ENCODE measurements at regions not wholly inside any gene's neighbourhood (a gene's known extent, or its start where the extent isn't known, plus 50 kb on each side); places are given as distances from the start of the nearest gene placed in this dataset.

DNA sequence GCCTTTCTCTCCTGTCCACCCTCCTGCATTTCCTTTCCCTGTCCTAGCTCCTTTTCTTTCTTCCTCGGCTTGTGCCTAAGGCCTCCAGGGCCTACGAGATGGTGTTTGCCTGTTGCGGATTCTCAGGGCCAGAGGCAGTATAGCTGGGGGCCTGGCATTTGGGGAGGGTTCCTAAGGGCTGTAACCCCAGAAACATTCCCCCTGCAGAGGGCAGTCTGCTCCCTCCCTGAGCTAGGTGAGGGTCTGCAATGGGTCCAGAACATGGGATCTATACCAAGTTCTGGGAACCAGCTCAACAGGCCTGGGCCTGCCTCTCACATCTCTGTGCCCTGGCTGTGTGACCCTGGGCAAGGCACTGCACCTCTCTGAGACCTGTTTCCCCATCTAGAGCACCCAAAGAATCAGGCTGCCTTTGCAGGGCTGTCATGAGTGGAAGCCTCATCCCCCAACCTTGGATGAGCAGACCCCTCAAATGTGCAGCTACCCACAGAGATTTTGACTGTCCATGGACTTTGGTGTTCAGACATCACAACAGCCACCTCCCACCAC lies 97.5 kb downstream of the GLI2 start:
- TF ChIP-seq, protein P1, sequence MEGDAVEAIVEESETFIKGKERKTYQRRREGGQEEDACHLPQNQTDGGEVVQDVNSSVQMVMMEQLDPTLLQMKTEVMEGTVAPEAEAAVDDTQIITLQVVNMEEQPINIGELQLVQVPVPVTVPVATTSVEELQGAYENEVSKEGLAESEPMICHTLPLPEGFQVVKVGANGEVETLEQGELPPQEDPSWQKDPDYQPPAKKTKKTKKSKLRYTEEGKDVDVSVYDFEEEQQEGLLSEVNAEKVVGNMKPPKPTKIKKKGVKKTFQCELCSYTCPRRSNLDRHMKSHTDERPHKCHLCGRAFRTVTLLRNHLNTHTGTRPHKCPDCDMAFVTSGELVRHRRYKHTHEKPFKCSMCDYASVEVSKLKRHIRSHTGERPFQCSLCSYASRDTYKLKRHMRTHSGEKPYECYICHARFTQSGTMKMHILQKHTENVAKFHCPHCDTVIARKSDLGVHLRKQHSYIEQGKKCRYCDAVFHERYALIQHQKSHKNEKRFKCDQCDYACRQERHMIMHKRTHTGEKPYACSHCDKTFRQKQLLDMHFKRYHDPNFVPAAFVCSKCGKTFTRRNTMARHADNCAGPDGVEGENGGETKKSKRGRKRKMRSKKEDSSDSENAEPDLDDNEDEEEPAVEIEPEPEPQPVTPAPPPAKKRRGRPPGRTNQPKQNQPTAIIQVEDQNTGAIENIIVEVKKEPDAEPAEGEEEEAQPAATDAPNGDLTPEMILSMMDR (IDR thresholded peaks at IDR 0.05): no peak
- TF ChIP-seq POLR2A (IDR thresholded peaks at IDR 0.05): no peak
